ENCODE measurements at regions not wholly inside any gene's neighbourhood (a gene's known extent, or its start where the extent isn't known, plus 50 kb on each side); places are given as distances from the start of the nearest gene placed in this dataset.
A peak's percentile ranks its signal among the peaks of the same experiment; 100 is the strongest.
"Not testable (repeated sequence)": the region's sequence is repeated elsewhere in the genome, so short reads cannot be mapped to it uniquely, and the experiment has no call there.

DNA sequence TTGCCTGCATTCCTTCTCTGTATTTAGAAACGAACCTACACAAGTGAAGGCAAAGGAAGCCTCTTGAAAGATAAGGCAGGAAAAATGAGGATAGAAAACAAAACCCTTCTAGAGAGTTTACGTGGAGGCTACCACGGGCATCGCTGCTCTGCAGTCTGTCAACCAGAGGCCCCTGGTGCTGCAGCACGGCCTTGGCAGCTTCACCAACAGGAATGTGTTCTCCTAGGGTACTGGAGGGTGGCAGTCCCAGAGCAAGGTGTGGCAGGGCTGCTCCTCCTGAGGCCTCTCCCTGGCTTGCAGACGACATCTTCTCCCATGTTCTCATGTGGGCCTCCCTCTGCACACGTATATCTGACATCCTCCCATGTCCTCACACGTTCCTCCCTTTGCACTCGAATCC, 57.6 kb upstream of the SAMD11 start:
- H3K4me3 Mint-ChIP-seq = no peak overlapping the region
- H3K9me3 Mint-ChIP-seq = no peaks in the 10 kb centered on the region
- H3K4me1 Mint-ChIP-seq = peaks cover 26% of the 10 kb centered on the region
- no peaks in the 10 kb centered on the region for H3K36me3 Mint-ChIP-seq
- no peak for DNase-seq (ENCODE audit: low spot score in 2 of 2, unreplicated experiment in 2 of 2)
- H3K27me3 Mint-ChIP-seq (ENCODE audit: low read depth) = peaks cover 66% of the 10 kb centered on the region
- TF ChIP-seq, protein P1, sequence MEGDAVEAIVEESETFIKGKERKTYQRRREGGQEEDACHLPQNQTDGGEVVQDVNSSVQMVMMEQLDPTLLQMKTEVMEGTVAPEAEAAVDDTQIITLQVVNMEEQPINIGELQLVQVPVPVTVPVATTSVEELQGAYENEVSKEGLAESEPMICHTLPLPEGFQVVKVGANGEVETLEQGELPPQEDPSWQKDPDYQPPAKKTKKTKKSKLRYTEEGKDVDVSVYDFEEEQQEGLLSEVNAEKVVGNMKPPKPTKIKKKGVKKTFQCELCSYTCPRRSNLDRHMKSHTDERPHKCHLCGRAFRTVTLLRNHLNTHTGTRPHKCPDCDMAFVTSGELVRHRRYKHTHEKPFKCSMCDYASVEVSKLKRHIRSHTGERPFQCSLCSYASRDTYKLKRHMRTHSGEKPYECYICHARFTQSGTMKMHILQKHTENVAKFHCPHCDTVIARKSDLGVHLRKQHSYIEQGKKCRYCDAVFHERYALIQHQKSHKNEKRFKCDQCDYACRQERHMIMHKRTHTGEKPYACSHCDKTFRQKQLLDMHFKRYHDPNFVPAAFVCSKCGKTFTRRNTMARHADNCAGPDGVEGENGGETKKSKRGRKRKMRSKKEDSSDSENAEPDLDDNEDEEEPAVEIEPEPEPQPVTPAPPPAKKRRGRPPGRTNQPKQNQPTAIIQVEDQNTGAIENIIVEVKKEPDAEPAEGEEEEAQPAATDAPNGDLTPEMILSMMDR (IDR thresholded peaks at IDR 0.05; ENCODE audit: unreplicated experiment) = no peak
- H3K27ac Mint-ChIP-seq = no peak overlapping the region

DNA sequence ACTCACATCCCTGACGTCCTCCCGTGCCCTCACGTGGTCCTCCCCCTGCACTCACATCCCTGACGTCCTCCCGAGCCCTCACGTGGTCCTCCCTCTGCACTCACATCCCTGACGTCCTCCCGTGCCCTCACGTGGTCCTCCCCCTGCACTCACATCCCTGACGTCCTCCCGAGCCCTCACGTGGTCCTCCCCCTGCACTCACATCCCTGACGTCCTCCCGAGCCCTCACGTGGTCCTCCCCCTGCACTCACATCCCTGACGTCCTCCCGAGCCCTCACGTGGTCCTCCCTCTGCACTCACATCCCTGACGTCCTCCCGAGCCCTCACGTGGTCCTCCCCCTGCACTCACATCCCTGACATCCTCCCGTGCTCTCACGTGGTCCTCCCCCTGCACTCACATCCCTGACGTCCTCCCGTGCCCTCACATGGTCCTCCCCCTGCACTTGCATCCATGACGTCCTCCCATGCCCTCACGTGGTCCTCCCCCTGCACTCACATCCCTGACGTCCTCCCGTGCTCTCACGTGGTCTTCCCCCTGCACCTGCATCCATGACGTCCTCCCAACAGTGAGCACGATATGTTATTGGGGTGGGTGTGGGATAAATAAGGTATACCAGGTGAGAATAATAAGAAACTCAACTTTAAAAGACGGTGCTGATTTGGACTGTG, 57.0 kb upstream of the SAMD11 start:
- H3K4me3 Mint-ChIP-seq; DNase-seq (ENCODE audit: low spot score in 2 of 2, unreplicated experiment in 2 of 2); H3K36me3 Mint-ChIP-seq; H3K27ac Mint-ChIP-seq; H3K9me3 Mint-ChIP-seq: not testable (repeated sequence)
- peaks cover 26% of the 10 kb centered on the region for H3K4me1 Mint-ChIP-seq
- peaks cover 68% of the 10 kb centered on the region for H3K27me3 Mint-ChIP-seq (ENCODE audit: low read depth)

DNA sequence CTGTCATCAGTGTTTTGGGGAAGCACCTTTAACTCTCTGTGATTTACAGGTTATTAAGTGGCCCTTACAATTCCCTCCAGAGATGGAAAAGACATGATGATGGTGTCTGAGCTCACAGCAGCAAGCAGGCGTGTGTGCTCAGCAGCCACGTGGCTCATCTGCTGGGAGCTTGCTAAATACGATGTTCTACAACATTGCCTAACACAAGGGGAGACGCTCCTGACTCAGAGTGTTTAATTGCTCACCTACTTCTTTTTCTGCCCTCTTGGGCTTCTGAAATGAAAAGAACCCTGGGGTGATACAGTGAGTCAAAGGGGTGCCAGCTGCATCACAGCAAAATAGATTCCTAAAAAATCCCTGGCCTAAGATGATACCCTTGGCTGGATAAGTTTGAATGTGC, 56.2 kb upstream of the SAMD11 start:
- not testable (repeated sequence) for H3K4me3 Mint-ChIP-seq; H3K27ac Mint-ChIP-seq; H3K36me3 Mint-ChIP-seq; DNase-seq (ENCODE audit: low spot score in 2 of 2, unreplicated experiment in 2 of 2); H3K9me3 Mint-ChIP-seq
- peaks cover 26% of the 10 kb centered on the region for H3K4me1 Mint-ChIP-seq
- peaks cover 67% of the 10 kb centered on the region for H3K27me3 Mint-ChIP-seq (ENCODE audit: low read depth)

- TF ChIP-seq, protein P1 (IDR thresholded peaks at IDR 0.05; ENCODE audit: unreplicated experiment) = peak; percentile 82
- H3K27ac Mint-ChIP-seq = no peak overlapping the region
- H3K4me3 Mint-ChIP-seq = no peak overlapping the region
- no peaks in the 10 kb centered on the region for H3K9me3 Mint-ChIP-seq
- peaks cover 26% of the 10 kb centered on the region for H3K4me1 Mint-ChIP-seq
- peak; percentile 68 to 79 for DNase-seq (ENCODE audit: low spot score in 2 of 2, unreplicated experiment in 2 of 2)
- H3K36me3 Mint-ChIP-seq = no peaks in the 10 kb centered on the region
- H3K27me3 Mint-ChIP-seq (ENCODE audit: low read depth) = peaks cover 71% of the 10 kb centered on the region
These were observed 54.1 kb upstream of the SAMD11 start for GRCh38 chr1:869499-870244.

All from mesothelial cell of epicardium (in vitro differentiated cells).